Upper lobe of left lung (tissue), 4 donors: ENCODE measurements at regions not wholly inside any gene's neighbourhood (a gene's known extent, or its start where the extent isn't known, plus 50 kb on each side); places are given as distances from the start of the nearest gene placed in this dataset.

Experiments used
- CTCF ChIP-seq, 6 experiments: fragments of 450-650 bp in 4 of 6; fragments of 200-600 bp in 2 of 6; sonication (generic) in 2 of 6; IDR thresholded peaks; one replicate each; pipeline ENCODE4 v1.5.1; 2016 to 2019; ENCODE audit warnings: antibody characterized with exemption in 6 of 6
- EP300 ChIP-seq, 4 donors: sonication (generic); formaldehyde crosslinking; IDR thresholded peaks; one replicate each; pipeline ENCODE4 v1.5.1; 2017; ENCODE audit warnings: antibody characterized with exemption in 4 of 4, control low read depth in 2 of 4
- POLR2AphosphoS5 ChIP-seq, 2 donors: sonication (generic); formaldehyde crosslinking; IDR thresholded peaks; one replicate each; pipeline ENCODE4 v1.5.1; 2017; ENCODE audit warnings: antibody characterized with exemption in 2 of 2

GRCh38 chr4:132866616-132867015 is 282.5 kb upstream of the PCDH10 start:
- TF ChIP-seq CTCF (IDR thresholded peaks at IDR 0.05) (no peak), POLR2AphosphoS5 (IDR thresholded peaks at IDR 0.05) (no peak), EP300 (IDR thresholded peaks at IDR 0.05) (no peak)
